Tibial nerve (tissue), 3 donors: ENCODE measurements at regions not wholly inside any gene's neighbourhood (a gene's known extent, or its start where the extent isn't known, plus 50 kb on each side); places are given as distances from the start of the nearest gene placed in this dataset.

Experiments
- CTCF ChIP-seq, 5 experiments: fragments of 200-600 bp in 3 of 5; fragments of 450-650 bp in 2 of 5; sonication (generic) in 3 of 5; IDR thresholded peaks; one replicate each; pipeline ENCODE4 v1.5.1; 2016 to 2019; ENCODE audit warnings: antibody characterized with exemption in 5 of 5, mild to moderate bottlenecking in 3 of 5, moderate library complexity in 2 of 5
- POLR2A ChIP-seq, 2 donors: fragments of 450-650 bp; IDR thresholded peaks; one replicate each; pipeline ENCODE4 v1.6.1; 2017; ENCODE audit warnings: antibody characterized with exemption in 2 of 2, mild to moderate bottlenecking in 2 of 2, moderate library complexity in 2 of 2

DNA sequence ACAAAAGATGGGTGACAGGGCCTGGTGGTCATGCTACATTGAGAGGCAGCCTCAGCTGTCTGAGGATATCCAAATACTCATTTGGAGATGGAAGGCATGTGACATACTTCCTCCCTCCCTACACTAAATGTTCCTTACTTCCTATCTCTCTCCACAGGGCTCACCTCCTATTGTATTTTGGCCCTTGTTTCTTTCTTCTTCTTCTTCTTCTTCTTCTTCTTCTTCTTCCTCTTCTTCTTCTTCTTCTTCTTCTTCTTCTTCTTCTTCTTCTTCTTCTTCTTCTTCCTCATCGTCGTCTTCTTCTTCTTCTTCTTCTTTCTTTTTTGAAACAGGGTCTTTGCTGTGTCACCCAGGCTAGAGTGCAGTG lies 71.8 kb upstream of the POMP start:
- TF ChIP-seq POLR2A (IDR thresholded peaks at IDR 0.05), result no peak
- TF ChIP-seq CTCF (IDR thresholded peaks at IDR 0.05), result no peak
